SK-N-SH treated with all-trans-retinoic acid at 6 μM for 48 hours (cell line): ENCODE measurements at regions not wholly inside any gene's neighbourhood (a gene's known extent, or its start where the extent isn't known, plus 50 kb on each side); places are given as distances from the start of the nearest gene placed in this dataset.

Experiments
- ATAC-seq: fragments of 200-7000 bp; cut with Tn5 transposase; 3 replicates; pipeline ENCODE4 v1.9.1; 2020; ENCODE audit warnings: mild to moderate bottlenecking, moderate library complexity
- ARNTL ChIP-seq: fragments of 450-650 bp; formaldehyde crosslinking; IDR thresholded peaks from 2 replicates; pipeline ENCODE4 v1.5.0; 2020; ENCODE audit warnings: low read depth, mild to moderate bottlenecking, moderate library complexity, borderline replicate concordance
- BACH2 ChIP-seq: fragments of 250-450 bp; sonication (Bioruptor Pico); IDR thresholded peaks from 2 replicates; pipeline ENCODE4 v1.9.0; 2021; ENCODE audit warnings: mild to moderate bottlenecking, borderline replicate concordance
- CREB5 ChIP-seq: fragments of 250-450 bp; sonication (Bioruptor Pico); IDR thresholded peaks from 2 replicates; pipeline ENCODE4 v1.5.1; 2020; ENCODE audit warnings: low read depth, mild to moderate bottlenecking, moderate library complexity
- CSDC2 ChIP-seq: fragments of 250-450 bp; sonication (Bioruptor Pico); IDR thresholded peaks from 2 replicates; pipeline ENCODE4 v1.5.0; 2020; ENCODE audit warnings: mild to moderate bottlenecking, moderate library complexity
- ESRRG ChIP-seq: fragments of 250-450 bp; sonication (Bioruptor Pico); IDR thresholded peaks from 2 replicates; pipeline ENCODE4 v1.6.1; 2021; ENCODE audit warnings: mild to moderate bottlenecking
- GLIS3 ChIP-seq: fragments of 250-450 bp; sonication (Bioruptor Pico); IDR thresholded peaks from 2 replicates; pipeline ENCODE4 v1.5.0; 2020; ENCODE audit warnings: mild to moderate bottlenecking, moderate library complexity
- ISL1 ChIP-seq: fragments of 250-450 bp; sonication (Bioruptor Pico); IDR thresholded peaks from 2 replicates; pipeline ENCODE4 v2.1.2; 2022; ENCODE audit warnings: mild to moderate bottlenecking, moderate library complexity
- OSR1 ChIP-seq: fragments of 250-450 bp; sonication (Bioruptor Pico); IDR thresholded peaks from 2 replicates; pipeline ENCODE4 v1.8.0; 2022; ENCODE audit warnings: moderate library complexity, mild to moderate bottlenecking, inconsistent platforms
- PATZ1 ChIP-seq: fragments of 250-450 bp; sonication (Bioruptor Pico); IDR thresholded peaks from 2 replicates; pipeline ENCODE4 v1.8.0; 2020; ENCODE audit warnings: mild to moderate bottlenecking, moderate library complexity, borderline replicate concordance
- RARB ChIP-seq: fragments of 250-450 bp; sonication (Bioruptor Pico); IDR thresholded peaks from 2 replicates; pipeline ENCODE4 v1.8.0; 2021; ENCODE audit warnings: mild to moderate bottlenecking, moderate library complexity
- SNAI2 ChIP-seq: fragments of 250-450 bp; sonication (Bioruptor Pico); IDR thresholded peaks from 2 replicates; pipeline ENCODE4 v1.5.0; 2020; ENCODE audit warnings: mild to moderate bottlenecking, moderate library complexity
- TCF4 ChIP-seq: fragments of 250-450 bp; sonication (Bioruptor Pico); IDR thresholded peaks from 2 replicates; pipeline ENCODE4 v1.8.0; 2021; ENCODE audit warnings: mild to moderate bottlenecking, moderate library complexity, borderline replicate concordance
- TOX ChIP-seq: fragments of 250-450 bp; sonication (Bioruptor Pico); IDR thresholded peaks from 2 replicates; pipeline ENCODE4 v1.8.0; 2021; ENCODE audit warnings: mild to moderate bottlenecking, moderate library complexity, borderline replicate concordance
- TSHZ2 ChIP-seq: fragments of 250-450 bp; sonication (Bioruptor Pico); IDR thresholded peaks from 2 replicates; pipeline ENCODE4 v1.5.0; 2020; ENCODE audit warnings: mild to moderate bottlenecking, moderate library complexity
- ZC3H10 ChIP-seq: fragments of 250-450 bp; sonication (Bioruptor Pico); IDR thresholded peaks from 2 replicates; pipeline ENCODE4 v1.5.1; 2021; ENCODE audit warnings: mild to moderate bottlenecking, moderate library complexity
- ZFP3 ChIP-seq: fragments of 250-450 bp; sonication (Bioruptor Pico); IDR thresholded peaks from 2 replicates; pipeline ENCODE4 v1.5.0; 2020; ENCODE audit warnings: mild to moderate bottlenecking, moderate library complexity
- ZFP30 ChIP-seq: fragments of 450-650 bp; formaldehyde crosslinking; IDR thresholded peaks from 2 replicates; pipeline ENCODE4 v1.5.0; 2022; ENCODE audit warnings: mild to moderate bottlenecking, moderate library complexity
- ZNF8 ChIP-seq: fragments of 450-650 bp; formaldehyde crosslinking; IDR thresholded peaks from 2 replicates; pipeline ENCODE4 v1.5.0; 2020; ENCODE audit warnings: mild to moderate bottlenecking, moderate library complexity
- TF ChIP-seq, protein P1 (sequence below): fragments of 250-450 bp; sonication (Bioruptor Pico); IDR thresholded peaks from 2 replicates; pipeline ENCODE4 v1.8.0; 2021; ENCODE audit warnings: low read depth, mild to moderate bottlenecking, moderate library complexity, borderline replicate concordance
- TF ChIP-seq, protein P2 (sequence below): fragments of 250-450 bp; sonication (Bioruptor Pico); IDR thresholded peaks from 2 replicates; pipeline ENCODE4 v1.5.1; 2021; ENCODE audit warnings: mild to moderate bottlenecking, moderate library complexity

- ATAC-seq = no peak
- TF ChIP-seq TCF4 (CRISPR knock-in tag) = no peak
- TF ChIP-seq OSR1 (CRISPR knock-in tag) = no peak
- TF ChIP-seq PATZ1 (CRISPR knock-in tag) = no peak
- no peak for TF ChIP-seq ZC3H10
- TF ChIP-seq GLIS3 = no peak
Measured at GRCh38 chr20:25135031-25135430, 53.1 kb upstream of the VSX1 start.

DNA sequence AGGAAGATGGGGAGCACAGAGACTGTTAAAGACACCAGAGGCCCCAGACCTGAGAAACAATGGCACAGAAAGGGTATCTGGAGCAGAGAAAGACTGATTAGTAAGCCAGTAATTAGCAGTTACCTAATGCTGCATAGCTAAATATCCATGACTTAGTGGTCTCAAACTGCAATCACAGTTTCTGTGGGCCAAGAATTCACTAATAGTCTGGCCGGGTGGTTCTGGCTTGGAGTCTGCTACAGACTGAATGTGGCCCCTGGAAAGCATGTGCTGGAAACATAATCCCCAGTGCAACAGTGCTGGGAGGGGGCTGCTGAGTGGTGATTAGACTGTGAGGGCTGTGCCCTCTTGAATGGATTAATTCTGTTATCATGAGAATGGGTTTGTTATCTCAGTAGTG lies 54.1 kb upstream of the VSX1 start:
- peak; percentile 6; the same call in 2 of the 3 replicates for ATAC-seq
- TF ChIP-seq ZC3H10 (no peak), BACH2 (no peak), GLIS3 (no peak), CREB5 (no peak), ZFP30 (no peak), SNAI2 (CRISPR knock-in tag) (no peak), TCF4 (CRISPR knock-in tag) (no peak), ZFP3 (CRISPR knock-in tag) (no peak), RARB (CRISPR knock-in tag) (no peak), ZNF8 (CRISPR knock-in tag) (no peak), ARNTL (CRISPR knock-in tag) (no peak), TSHZ2 (CRISPR knock-in tag) (no peak), ESRRG (CRISPR knock-in tag) (no peak)
- TF ChIP-seq, protein P1, sequence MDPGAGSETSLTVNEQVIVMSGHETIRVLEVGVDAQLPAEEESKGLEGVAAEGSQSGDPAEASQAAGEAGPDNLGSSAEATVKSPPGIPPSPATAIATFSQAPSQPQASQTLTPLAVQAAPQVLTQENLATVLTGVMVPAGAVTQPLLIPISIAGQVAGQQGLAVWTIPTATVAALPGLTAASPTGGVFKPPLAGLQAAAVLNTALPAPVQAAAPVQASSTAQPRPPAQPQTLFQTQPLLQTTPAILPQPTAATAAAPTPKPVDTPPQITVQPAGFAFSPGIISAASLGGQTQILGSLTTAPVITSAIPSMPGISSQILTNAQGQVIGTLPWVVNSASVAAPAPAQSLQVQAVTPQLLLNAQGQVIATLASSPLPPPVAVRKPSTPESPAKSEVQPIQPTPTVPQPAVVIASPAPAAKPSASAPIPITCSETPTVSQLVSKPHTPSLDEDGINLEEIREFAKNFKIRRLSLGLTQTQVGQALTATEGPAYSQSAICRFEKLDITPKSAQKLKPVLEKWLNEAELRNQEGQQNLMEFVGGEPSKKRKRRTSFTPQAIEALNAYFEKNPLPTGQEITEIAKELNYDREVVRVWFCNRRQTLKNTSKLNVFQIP (CRISPR knock-in tag) = no peak
- TF ChIP-seq, protein P2, sequence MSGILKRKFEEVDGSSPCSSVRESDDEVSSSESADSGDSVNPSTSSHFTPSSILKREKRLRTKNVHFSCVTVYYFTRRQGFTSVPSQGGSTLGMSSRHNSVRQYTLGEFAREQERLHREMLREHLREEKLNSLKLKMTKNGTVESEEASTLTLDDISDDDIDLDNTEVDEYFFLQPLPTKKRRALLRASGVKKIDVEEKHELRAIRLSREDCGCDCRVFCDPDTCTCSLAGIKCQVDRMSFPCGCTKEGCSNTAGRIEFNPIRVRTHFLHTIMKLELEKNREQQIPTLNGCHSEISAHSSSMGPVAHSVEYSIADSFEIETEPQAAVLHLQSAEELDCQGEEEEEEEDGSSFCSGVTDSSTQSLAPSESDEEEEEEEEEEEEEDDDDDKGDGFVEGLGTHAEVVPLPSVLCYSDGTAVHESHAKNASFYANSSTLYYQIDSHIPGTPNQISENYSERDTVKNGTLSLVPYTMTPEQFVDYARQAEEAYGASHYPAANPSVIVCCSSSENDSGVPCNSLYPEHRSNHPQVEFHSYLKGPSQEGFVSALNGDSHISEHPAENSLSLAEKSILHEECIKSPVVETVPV (CRISPR knock-in tag) = no peak

DNA sequence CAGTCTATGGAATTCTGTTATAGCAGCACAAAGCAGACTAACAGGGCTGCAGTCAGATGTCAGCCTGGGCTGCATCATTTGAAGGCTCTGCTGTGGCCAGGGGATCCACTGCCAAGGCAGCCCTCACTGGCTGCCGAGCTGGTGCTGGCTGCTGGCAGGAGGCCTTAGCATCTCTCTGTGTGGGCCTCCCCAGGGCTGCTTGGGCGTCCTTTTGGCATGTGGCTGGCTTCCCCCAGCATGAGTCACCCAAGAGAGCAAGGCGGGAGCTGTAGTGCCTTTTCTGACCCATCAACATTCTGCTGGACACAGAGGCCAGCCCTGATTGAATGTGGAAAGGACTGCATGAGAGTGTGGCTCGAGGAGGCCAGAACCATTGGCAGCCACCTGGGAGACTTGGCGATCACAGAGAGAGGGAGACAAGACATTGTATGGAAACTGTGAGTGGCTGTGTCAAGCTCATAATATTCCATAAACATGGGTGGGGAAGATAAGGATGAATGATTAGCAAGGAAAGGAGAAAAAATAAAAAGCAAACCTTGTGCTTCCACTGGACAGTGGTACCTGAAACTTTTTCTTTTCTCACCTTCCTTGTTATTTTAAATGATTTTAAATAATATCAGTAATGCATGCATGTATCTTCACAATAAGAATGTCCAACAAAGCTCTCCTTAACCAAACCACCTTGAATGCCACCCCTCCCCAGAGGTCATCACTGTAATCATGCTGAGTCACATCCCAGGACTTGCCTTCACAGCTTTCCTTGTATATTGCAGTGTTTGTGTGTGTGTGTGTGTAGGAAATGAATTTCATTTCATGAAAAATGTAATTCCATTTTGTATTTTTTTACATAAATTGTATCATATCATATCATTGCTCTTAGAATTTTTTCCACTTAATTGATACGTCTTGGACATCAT lies 55.0 kb upstream of the VSX1 start:
- peak; percentile 98 for ATAC-seq

More for the DNA sequence above, 55.0 kb upstream of the VSX1 start:
- no peak for TF ChIP-seq OSR1 (CRISPR knock-in tag)
- no peak for TF ChIP-seq ARNTL (CRISPR knock-in tag)
- no peak for TF ChIP-seq ZC3H10
- TF ChIP-seq GLIS3 = no peak
- no peak for TF ChIP-seq ZFP30
- TF ChIP-seq, protein P1 (CRISPR knock-in tag) = no peak
- no peak for TF ChIP-seq RARB (CRISPR knock-in tag)
- no peak for TF ChIP-seq ZNF8 (CRISPR knock-in tag)
- no peak for TF ChIP-seq SNAI2 (CRISPR knock-in tag)
- TF ChIP-seq ISL1 (CRISPR knock-in tag) = no peak
- TF ChIP-seq ZFP3 (CRISPR knock-in tag) = no peak
- no peak for TF ChIP-seq TOX
- TF ChIP-seq TCF4 (CRISPR knock-in tag) = no peak
- TF ChIP-seq TSHZ2 (CRISPR knock-in tag) = no peak
- no peak for TF ChIP-seq CSDC2 (CRISPR knock-in tag)
- no peak for TF ChIP-seq CREB5
